ENCODE measurements at regions not wholly inside any gene's neighbourhood (a gene's known extent, or its start where the extent isn't known, plus 50 kb on each side); places are given as distances from the start of the nearest gene placed in this dataset.

GRCh38 chr5:153400931-153401330, 89.5 kb upstream of the GRIA1 start:
- no peak for DNase-seq

GRCh38 chr5:153402550-153402949, 87.9 kb upstream of the GRIA1 start:
- DNase-seq = no peak

DNA sequence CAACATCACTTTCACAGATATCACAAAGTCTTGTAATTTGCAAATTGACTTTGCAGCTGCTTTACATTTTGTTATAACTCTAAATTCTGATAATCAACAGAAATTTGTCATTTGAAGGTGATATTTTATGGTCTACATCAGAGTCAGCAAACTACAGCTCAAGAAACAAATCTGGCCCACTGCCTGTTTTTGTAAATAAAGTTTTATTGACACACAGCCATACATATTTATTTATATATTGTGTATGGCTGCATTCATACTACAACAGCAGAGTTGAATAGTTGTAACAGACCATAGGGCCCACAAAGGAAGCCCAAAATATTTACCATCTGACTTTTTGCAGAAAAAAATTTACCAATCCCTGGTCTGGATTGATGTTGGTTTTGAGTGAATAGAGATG, 87.0 kb upstream of the GRIA1 start:
- DNase-seq = no peak

GRCh38 chr5:153404747-153405146, 85.7 kb upstream of the GRIA1 start:
- no peak for DNase-seq

GRCh38 chr5:153421676-153422075, 68.8 kb upstream of the GRIA1 start:
- no peak for DNase-seq

DNA sequence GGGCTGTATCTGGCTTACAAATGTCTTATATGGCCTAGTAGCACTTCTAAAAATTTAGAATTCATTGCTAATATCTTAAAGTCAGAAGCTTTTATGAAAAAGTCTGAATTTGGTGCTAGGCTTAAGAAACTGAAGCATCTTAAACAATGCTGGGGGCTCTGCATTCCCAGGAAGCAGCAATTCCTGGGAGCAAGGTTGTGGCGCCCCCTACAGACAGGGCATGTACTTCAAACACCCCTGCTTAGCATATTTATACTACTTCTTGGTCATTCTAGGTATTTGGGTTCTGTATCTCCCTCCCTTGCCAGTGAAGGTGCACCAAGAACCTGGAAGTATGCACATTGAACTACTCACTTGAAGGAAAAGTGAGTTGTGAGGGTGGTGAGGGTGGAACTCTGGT, 64.6 kb upstream of the GRIA1 start:
- DNase-seq = no peak

- no peak for DNase-seq
Measured at GRCh38 chr5:153429761-153430380, 60.6 kb upstream of the GRIA1 start.

GRCh38 chr5:153432583-153432982, 57.9 kb upstream of the GRIA1 start:
- DNase-seq = no peak

DNA sequence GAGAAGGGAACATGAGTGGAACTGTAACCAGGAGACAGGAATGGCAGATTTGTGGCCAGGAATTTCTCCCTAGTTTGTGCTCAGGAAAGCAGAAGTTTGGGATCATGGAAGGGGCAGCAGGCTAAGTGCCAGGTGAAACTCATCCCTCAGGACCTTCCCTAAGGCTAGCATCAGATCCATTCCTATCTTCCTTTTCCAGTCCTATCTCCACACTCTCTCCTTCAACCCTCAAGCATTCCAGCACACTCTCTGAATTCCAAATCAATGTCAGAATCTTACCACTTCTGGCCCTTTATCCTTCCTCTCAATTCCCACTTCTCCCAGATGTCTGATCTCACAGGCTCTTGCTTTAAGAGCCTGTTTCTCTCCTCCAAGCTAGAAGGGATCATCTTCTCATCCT, 53.2 kb upstream of the GRIA1 start:
- no peak for DNase-seq

GRCh38 chr5:153439130-153439529, 51.3 kb upstream of the GRIA1 start:
- DNase-seq = no peak

All from activated gamma-delta T cell (primary cell).